Heart left ventricle (tissue), 13 donors: ENCODE measurements at regions not wholly inside any gene's neighbourhood (a gene's known extent, or its start where the extent isn't known, plus 50 kb on each side); places are given as distances from the start of the nearest gene placed in this dataset.

Experiments
- POLR2A ChIP-seq, 2 donors: fragments of 450-650 bp; IDR thresholded peaks; one replicate each; pipeline ENCODE4 v1.6.1; 2017; ENCODE audit warnings: antibody characterized with exemption in 2 of 2, mild to moderate bottlenecking in 2 of 2, moderate library complexity in 2 of 2
- TF ChIP-seq, protein P1 (sequence below), 12 donors: fragments of 200-600 bp; sonication (generic) in 4 of 12; IDR thresholded peaks; one replicate each; pipeline versions ENCODE4 v1.5.0 to v1.8.0; 2018 to 2022; ENCODE audit warnings: antibody characterized with exemption in 12 of 12, mild to moderate bottlenecking in 5 of 12
- donor health status: ischemic (EF 13 %, LVEDD 7.1; RV severe dilation, severe dysfunction).
- donor health status: DM: no; HTN: yes; CAD: no.
- donor health status: DM: no; HTN: no; CAD: no.
- donor health status: ischemic (EF 25% LVEDD 6.9; RV normal size, moderate dysfunction).
- donor health status: ischemic (EF 25% LVEDD 5.7; RV mildly dilated, moderate dysfunction).
- donor health status: ischemic (EF 35%, LVEDD 5.7; RV mildly dilated, moderate dysfunction).
- donor health status: nonischemic (EF 11% LVEDD 7.7; RV severe dilation, severe dysfunction).
- donor health status: DM: yes; HTN: yes; CAD: no.
- donor health status: PGD.
- donor health status: ischemic (EF 29% LVEDD 5.4; RV normal size, mild dysfunction).
- donor health status: nonischemic (EF 23%, LVEDD 6.1; RV moderate dilation, normal function).

DNA sequence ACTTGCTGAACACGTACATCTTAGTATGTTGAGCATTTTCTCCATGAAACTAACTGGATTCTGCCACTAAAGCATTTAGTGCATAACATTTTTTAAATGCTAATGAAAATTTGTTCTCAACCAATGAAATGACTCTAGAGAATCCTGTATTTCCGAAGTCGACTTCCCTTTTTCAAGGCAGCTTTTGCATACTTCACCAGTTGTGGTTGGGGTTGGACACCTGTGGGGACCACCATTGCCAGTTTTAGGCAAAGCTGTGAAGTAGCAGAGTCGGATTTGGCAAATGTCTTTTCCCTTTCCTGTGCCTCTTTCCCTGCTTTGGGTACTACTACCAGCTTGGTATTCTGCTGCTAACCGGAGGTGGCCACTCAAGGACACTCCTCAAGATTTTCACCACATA, 349.2 kb downstream of the BCAT1 start:
- TF ChIP-seq, protein P1, sequence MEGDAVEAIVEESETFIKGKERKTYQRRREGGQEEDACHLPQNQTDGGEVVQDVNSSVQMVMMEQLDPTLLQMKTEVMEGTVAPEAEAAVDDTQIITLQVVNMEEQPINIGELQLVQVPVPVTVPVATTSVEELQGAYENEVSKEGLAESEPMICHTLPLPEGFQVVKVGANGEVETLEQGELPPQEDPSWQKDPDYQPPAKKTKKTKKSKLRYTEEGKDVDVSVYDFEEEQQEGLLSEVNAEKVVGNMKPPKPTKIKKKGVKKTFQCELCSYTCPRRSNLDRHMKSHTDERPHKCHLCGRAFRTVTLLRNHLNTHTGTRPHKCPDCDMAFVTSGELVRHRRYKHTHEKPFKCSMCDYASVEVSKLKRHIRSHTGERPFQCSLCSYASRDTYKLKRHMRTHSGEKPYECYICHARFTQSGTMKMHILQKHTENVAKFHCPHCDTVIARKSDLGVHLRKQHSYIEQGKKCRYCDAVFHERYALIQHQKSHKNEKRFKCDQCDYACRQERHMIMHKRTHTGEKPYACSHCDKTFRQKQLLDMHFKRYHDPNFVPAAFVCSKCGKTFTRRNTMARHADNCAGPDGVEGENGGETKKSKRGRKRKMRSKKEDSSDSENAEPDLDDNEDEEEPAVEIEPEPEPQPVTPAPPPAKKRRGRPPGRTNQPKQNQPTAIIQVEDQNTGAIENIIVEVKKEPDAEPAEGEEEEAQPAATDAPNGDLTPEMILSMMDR (IDR thresholded peaks at IDR 0.05): no peak
- no peak for TF ChIP-seq POLR2A (IDR thresholded peaks at IDR 0.05)
